Prostate gland (tissue), 2 donors: ENCODE measurements at regions not wholly inside any gene's neighbourhood (a gene's known extent, or its start where the extent isn't known, plus 50 kb on each side); places are given as distances from the start of the nearest gene placed in this dataset.

Experiments
- POLR2A ChIP-seq: fragments of 450-650 bp; IDR thresholded peaks from one replicate; pipeline ENCODE4 v1.6.1; 2016; ENCODE audit warnings: antibody characterized with exemption, mild to moderate bottlenecking
- POLR2AphosphoS5 ChIP-seq: sonication (generic); formaldehyde crosslinking; IDR thresholded peaks from one replicate; pipeline ENCODE4 v1.6.1; 2017; ENCODE audit warnings: antibody characterized with exemption
- TF ChIP-seq, protein P1 (sequence below), 4 experiments: fragments of 200-600 bp in 2 of 4; fragments of 450-650 bp in 2 of 4; sonication (generic) in 2 of 4; IDR thresholded peaks; 1 replicate in 3 of 4; 2 replicates in 1 of 4; pipeline ENCODE4 v1.5.1; 2016 to 2019; ENCODE audit warnings: antibody characterized with exemption in 4 of 4, mild to moderate bottlenecking in 2 of 4, moderate library complexity in 2 of 4

DNA sequence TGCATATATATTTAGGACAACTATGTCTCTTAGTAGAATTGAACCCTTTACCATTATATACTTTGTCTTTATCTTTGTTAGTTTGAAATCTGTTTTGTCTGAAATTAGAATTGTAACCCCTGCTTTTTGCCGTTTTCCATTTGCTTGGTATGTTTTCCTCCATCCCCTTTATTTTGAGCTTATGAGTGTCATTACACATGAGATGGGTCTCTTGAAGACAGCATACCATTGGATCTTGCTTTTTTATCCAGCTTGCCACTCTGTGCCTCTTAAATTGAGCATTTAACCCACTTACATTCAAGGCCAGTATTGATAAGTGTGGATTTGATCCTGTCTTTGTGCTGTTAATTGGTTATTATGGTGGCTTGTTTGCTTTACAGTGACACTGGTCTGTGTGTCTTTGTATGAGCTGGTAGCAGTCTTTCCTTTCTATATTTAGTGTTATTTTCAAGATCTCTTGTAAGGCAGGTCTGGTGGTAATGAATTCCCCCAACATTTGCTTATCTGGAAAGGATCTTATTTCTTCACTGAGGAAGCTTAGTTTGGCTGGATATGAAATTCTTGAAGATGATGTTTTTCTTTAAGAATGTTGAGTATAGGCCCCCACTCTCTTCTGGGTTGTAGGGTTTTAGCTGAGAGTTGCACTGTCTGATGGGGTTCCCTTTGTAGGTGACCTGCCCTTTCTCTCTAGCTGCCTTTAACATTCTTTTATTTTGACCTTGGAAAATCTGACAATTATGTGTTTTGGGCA, 149.5 kb downstream of the AHR start:
- TF ChIP-seq, protein P1, sequence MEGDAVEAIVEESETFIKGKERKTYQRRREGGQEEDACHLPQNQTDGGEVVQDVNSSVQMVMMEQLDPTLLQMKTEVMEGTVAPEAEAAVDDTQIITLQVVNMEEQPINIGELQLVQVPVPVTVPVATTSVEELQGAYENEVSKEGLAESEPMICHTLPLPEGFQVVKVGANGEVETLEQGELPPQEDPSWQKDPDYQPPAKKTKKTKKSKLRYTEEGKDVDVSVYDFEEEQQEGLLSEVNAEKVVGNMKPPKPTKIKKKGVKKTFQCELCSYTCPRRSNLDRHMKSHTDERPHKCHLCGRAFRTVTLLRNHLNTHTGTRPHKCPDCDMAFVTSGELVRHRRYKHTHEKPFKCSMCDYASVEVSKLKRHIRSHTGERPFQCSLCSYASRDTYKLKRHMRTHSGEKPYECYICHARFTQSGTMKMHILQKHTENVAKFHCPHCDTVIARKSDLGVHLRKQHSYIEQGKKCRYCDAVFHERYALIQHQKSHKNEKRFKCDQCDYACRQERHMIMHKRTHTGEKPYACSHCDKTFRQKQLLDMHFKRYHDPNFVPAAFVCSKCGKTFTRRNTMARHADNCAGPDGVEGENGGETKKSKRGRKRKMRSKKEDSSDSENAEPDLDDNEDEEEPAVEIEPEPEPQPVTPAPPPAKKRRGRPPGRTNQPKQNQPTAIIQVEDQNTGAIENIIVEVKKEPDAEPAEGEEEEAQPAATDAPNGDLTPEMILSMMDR (IDR thresholded peaks at IDR 0.05): no peak
- TF ChIP-seq POLR2A (no peak), POLR2AphosphoS5 (no peak)
